ENCODE measurements at regions not wholly inside any gene's neighbourhood (a gene's known extent, or its start where the extent isn't known, plus 50 kb on each side); places are given as distances from the start of the nearest gene placed in this dataset.
A peak's percentile ranks its signal among the peaks of the same experiment; 100 is the strongest.

- intact Hi-C loops (cut with micrococcal nuclease), result no loop called here
- H3K27me3 Mint-ChIP-seq (ENCODE audit: insufficient read depth), result peaks cover 50% of the 10 kb centered on the region
- DNase-seq (ENCODE audit: low spot score), result no peak
- no peak overlapping the region for H3K4me3 Mint-ChIP-seq
- H3K36me3 Mint-ChIP-seq (ENCODE audit: low read depth), result no peaks in the 10 kb centered on the region
- no peak overlapping the region for H3K27ac Mint-ChIP-seq
- H3K9me3 Mint-ChIP-seq, result no peaks in the 10 kb centered on the region
- peaks cover 16% of the 10 kb centered on the region for H3K4me1 Mint-ChIP-seq (ENCODE audit: low read depth)
These were observed 79.2 kb upstream of the TBCA start for GRCh38 chr5:77855369-77855768.

DNA sequence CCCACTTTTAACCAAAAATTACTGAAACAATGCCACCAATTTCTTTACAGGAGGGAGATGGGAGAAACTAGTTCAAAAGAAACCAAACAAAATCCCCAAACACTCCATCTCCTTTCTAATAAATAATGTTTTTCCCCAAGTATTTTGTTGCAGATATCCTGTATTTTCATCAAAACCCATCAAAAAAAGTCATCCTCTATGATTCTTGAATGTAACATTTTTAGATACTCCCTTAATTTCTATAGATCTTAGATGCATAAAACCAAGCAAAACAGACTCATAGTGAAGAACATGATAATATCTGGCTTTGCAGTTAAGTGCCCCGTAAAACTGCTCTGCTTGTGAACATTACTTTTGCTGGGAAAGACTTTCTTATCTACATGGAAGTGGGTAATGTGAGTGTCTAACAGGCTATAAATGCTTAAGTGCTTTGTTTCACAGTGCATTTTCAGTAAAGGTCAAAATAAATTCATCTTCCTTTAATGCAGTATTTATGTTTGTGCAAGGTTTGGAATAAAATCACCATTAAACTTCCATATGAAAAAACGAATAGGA, 77.3 kb upstream of the TBCA start:
- H3K36me3 Mint-ChIP-seq (ENCODE audit: low read depth), result no peaks in the 10 kb centered on the region
- H3K4me1 Mint-ChIP-seq (ENCODE audit: low read depth), result peaks cover 16% of the 10 kb centered on the region
- no peak overlapping the region for H3K27ac Mint-ChIP-seq
- H3K27me3 Mint-ChIP-seq (ENCODE audit: insufficient read depth), result peaks cover 58% of the 10 kb centered on the region
- peak overlapping the region; percentile 16 for H3K4me3 Mint-ChIP-seq
- H3K9me3 Mint-ChIP-seq, result no peaks in the 10 kb centered on the region
- no peak for DNase-seq (ENCODE audit: low spot score)
- intact Hi-C loops (cut with micrococcal nuclease), result no loop called here

DNA sequence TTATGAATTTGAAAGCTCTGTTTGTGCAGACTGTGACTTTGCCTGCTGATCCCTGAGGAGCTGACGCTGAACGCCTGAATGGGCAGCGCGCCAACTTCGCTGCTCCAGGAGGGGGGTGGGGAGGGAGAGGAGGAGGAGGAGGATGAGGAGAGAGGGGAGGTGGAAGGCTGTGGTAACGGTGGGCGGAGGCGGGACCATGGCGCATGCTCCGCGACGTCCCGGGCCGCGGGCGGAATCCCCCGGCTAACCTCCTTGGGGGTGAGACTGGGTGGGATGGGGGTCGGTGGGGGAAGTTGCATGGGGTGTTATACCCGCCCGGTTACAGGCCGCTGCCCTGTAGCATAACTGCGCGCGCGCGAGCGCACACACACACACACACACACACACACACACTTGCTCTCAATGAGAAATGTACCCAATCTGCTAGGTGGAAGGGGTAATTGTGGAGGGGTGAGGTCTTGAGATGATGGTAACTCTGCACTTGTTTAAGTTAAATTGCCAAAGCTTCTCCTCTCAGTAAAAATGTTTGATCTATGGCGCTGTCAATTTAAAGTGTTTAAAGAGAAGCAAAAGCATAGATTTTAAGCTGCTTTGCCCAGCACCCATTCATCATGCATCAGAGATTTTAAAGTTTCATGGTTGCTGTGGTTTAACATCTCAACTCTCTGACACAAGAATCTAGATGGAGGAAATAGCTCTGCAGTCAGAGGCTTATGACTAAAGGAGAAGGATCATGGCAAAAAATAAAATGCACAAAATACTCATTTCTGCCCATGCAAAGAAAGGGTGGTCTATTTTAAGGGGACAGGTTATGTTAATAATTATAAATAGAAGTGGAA, 76.6 kb upstream of the TBCA start:
- no peaks in the 10 kb centered on the region for H3K36me3 Mint-ChIP-seq (ENCODE audit: low read depth)
- intact Hi-C loops (cut with micrococcal nuclease), result no loop called here
- no peaks in the 10 kb centered on the region for H3K9me3 Mint-ChIP-seq
- H3K27ac Mint-ChIP-seq, result peak overlapping the region; percentile 31
- no peak for DNase-seq (ENCODE audit: low spot score)
- H3K27me3 Mint-ChIP-seq (ENCODE audit: insufficient read depth), result peaks cover 64% of the 10 kb centered on the region
- H3K4me3 Mint-ChIP-seq, result peak overlapping the region; percentile 72
- H3K4me1 Mint-ChIP-seq (ENCODE audit: low read depth), result peaks cover 16% of the 10 kb centered on the region

- Mint-ChIP-seq H3K27ac (no peak overlapping the region), H3K36me3 (ENCODE audit: low read depth) (no peaks in the 10 kb centered on the region), H3K4me1 (ENCODE audit: low read depth) (peaks cover 16% of the 10 kb centered on the region), H3K27me3 (ENCODE audit: insufficient read depth) (peaks cover 66% of the 10 kb centered on the region), H3K4me3 (peak overlapping the region; percentile 72), H3K9me3 (no peaks in the 10 kb centered on the region)
- intact Hi-C loops (cut with micrococcal nuclease), result no loop called here
- no peak for DNase-seq (ENCODE audit: low spot score)
These were observed 76.0 kb upstream of the TBCA start for GRCh38 chr5:77852068-77852513.

GRCh38 chr5:77851176-77852067, 75.3 kb upstream of the TBCA start:
- Mint-ChIP-seq H3K27me3 (ENCODE audit: insufficient read depth) (peaks cover 64% of the 10 kb centered on the region), H3K9me3 (no peaks in the 10 kb centered on the region), H3K4me1 (ENCODE audit: low read depth) (peaks cover 16% of the 10 kb centered on the region), H3K36me3 (ENCODE audit: low read depth) (no peaks in the 10 kb centered on the region), H3K27ac (peak overlapping the region; percentile 44), H3K4me3 (peak overlapping the region; percentile 80)
- no peak for DNase-seq (ENCODE audit: low spot score)
- intact Hi-C loops (cut with micrococcal nuclease), result no loop called here

DNA sequence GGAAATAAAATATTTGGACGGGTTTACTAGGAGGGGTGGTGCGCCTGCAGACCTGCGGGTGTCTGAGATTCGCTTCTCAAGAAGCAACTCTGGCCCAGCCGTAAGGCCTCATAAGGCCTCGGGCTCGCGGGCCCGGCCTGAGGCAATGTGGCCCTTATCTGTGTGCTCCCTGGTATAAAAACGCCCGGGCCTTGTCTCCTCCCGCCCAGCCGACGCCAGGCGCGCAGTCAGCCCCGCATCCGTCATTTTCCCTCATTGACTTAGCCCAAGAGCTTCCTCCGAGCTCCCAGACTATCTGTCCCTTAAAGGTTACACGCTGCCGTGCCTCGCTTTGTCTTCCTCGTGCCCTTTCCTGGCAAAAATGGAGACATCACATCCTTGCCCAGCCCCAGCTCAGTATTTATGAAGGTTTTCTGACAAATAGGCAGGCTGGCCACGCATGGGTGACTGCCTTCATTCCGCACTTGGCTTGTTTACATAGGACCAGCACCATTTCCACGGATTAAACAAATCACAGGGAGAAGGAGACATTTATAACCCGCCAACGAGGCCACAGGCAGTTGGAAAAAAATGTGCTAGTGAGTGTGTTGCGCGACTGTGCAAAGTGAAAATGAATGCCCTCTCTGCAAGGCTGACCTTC, 74.5 kb upstream of the TBCA start:
- Mint-ChIP-seq H3K9me3 (no peaks in the 10 kb centered on the region), H3K36me3 (ENCODE audit: low read depth) (no peaks in the 10 kb centered on the region), H3K4me1 (ENCODE audit: low read depth) (peaks cover 16% of the 10 kb centered on the region), H3K27me3 (ENCODE audit: insufficient read depth) (peaks cover 62% of the 10 kb centered on the region), H3K4me3 (peak overlapping the region; percentile 60), H3K27ac (no peak overlapping the region)
- intact Hi-C loops (cut with micrococcal nuclease), result no loop called here
- no peak for DNase-seq (ENCODE audit: low spot score)

GRCh38 chr5:77849308-77849900, 73.3 kb upstream of the TBCA start:
- H3K36me3 Mint-ChIP-seq (ENCODE audit: low read depth), result no peaks in the 10 kb centered on the region
- no peak for DNase-seq (ENCODE audit: low spot score)
- H3K27ac Mint-ChIP-seq, result no peak overlapping the region
- H3K4me1 Mint-ChIP-seq (ENCODE audit: low read depth), result peaks cover 23% of the 10 kb centered on the region
- peak overlapping the region; percentile 40 for H3K4me3 Mint-ChIP-seq
- peaks cover 66% of the 10 kb centered on the region for H3K27me3 Mint-ChIP-seq (ENCODE audit: insufficient read depth)
- intact Hi-C loops (cut with micrococcal nuclease), result loop anchor here (5.0 kb wide), 1 partner anchor 202 kb away; no protein-coding TSS in a partner anchor
- no peaks in the 10 kb centered on the region for H3K9me3 Mint-ChIP-seq

DNA sequence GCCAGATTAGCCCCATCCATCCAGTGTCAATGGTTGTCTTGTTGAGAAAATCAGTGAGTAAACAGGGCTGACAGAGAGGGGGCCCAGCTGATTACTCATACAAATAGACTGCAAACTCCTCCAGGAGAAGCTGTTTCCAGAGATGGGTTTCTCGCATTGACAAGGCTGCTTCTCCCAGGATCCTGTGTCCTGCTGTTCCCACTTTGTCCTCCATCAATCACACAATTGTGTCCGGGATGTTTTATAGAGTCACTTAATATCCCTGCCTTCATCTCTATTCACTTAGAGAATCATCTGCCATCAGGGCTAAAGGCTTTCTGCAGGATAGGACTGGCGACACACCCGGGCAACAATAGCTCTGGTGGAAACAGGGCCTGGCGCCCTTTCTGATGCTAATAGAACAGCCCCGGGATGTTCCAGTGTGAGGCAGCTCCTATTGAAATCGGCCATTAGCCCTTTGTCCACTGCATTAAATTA, 71.7 kb upstream of the TBCA start:
- Mint-ChIP-seq H3K4me1 (ENCODE audit: low read depth) (peaks cover 23% of the 10 kb centered on the region), H3K36me3 (ENCODE audit: low read depth) (no peaks in the 10 kb centered on the region), H3K9me3 (no peaks in the 10 kb centered on the region), H3K4me3 (no peak overlapping the region), H3K27me3 (ENCODE audit: insufficient read depth) (peaks cover 67% of the 10 kb centered on the region), H3K27ac (no peak overlapping the region)
- DNase-seq (ENCODE audit: low spot score), result no peak
- intact Hi-C loops (cut with micrococcal nuclease), result loop anchor here (5.0 kb wide), 1 partner anchor 201 kb away; no protein-coding TSS in a partner anchor

DNA sequence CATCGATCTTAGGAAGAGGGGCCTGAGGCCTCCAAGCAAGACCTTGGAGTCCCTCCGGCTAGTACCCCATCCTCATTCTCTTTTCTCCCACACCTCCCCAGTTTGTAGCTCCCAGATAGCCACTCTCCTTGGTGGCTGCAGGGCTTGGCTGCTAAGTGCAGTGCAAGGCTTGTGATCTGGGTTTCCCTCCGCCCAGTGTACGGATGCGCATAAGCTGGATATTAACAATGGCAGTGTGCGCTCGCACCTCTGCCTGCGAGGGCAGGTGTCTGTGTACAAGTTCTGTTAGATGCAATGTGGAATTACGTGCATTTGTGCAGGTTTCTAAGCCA, 71.0 kb upstream of the TBCA start:
- Mint-ChIP-seq H3K27ac (no peak overlapping the region), H3K9me3 (no peaks in the 10 kb centered on the region), H3K4me1 (ENCODE audit: low read depth) (peaks cover 15% of the 10 kb centered on the region), H3K27me3 (ENCODE audit: insufficient read depth) (peaks cover 71% of the 10 kb centered on the region), H3K36me3 (ENCODE audit: low read depth) (no peaks in the 10 kb centered on the region), H3K4me3 (no peak overlapping the region)
- no peak for DNase-seq (ENCODE audit: low spot score)
- intact Hi-C loops (cut with micrococcal nuclease), result loop anchor here (5.0 kb wide), 1 partner anchor 200 kb away; no protein-coding TSS in a partner anchor

GRCh38 chr5:77846422-77847128, 70.4 kb upstream of the TBCA start:
- peaks cover 72% of the 10 kb centered on the region for H3K27me3 Mint-ChIP-seq (ENCODE audit: insufficient read depth)
- no peak overlapping the region for H3K4me3 Mint-ChIP-seq
- H3K9me3 Mint-ChIP-seq, result no peaks in the 10 kb centered on the region
- intact Hi-C loops (cut with micrococcal nuclease), result loop anchor here (5.0 kb wide), 1 partner anchor 199 kb away; no protein-coding TSS in a partner anchor
- H3K36me3 Mint-ChIP-seq (ENCODE audit: low read depth), result no peaks in the 10 kb centered on the region
- peaks cover 14% of the 10 kb centered on the region for H3K4me1 Mint-ChIP-seq (ENCODE audit: low read depth)
- no peak overlapping the region for H3K27ac Mint-ChIP-seq
- no peak for DNase-seq (ENCODE audit: low spot score)

DNA sequence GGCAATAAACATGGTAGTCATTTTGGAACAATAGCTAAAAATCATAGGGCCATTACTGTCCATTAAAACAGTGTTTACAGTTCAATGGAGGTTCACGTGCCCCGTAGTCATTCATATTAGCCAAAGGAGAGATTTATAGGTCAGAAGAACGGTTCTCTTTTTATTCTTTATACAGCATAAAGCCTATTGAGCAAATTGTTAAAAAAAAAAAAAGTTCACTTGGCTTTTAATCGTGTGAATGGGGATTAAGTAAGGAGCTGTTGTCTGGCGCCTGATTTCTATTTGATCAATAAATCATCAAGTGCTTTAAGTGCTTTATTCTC, 69.1 kb upstream of the TBCA start:
- H3K4me1 Mint-ChIP-seq (ENCODE audit: low read depth), result peaks cover 9% of the 10 kb centered on the region
- H3K36me3 Mint-ChIP-seq (ENCODE audit: low read depth), result no peaks in the 10 kb centered on the region
- peaks cover 73% of the 10 kb centered on the region for H3K27me3 Mint-ChIP-seq (ENCODE audit: insufficient read depth)
- no peak for DNase-seq (ENCODE audit: low spot score)
- intact Hi-C loops (cut with micrococcal nuclease), result loop anchor here (2.0 to 5.0 kb wide), 2 partner anchors 128 to 198 kb away; no protein-coding TSS in a partner anchor
- H3K4me3 Mint-ChIP-seq, result peak overlapping the region; percentile 53
- no peak overlapping the region for H3K27ac Mint-ChIP-seq
- H3K9me3 Mint-ChIP-seq, result no peaks in the 10 kb centered on the region

Measured in activated T-helper 1 cell treated with anti-CD3 and anti-CD28 coated beads, Interleukin-12 subunit alpha, Interleukin-12 subunit beta, Interleukin-2, Interleukin-4 antibody, amounts not matched to agents 30 ng/mL and 10 ng/mL and 1 ng/mL, durations not matched to agents 14 hours and 24 hours and 36 hours (primary cell).